Fibroblast of skin of right quadriceps (primary cell): ENCODE measurements at regions not wholly inside any gene's neighbourhood (a gene's known extent, or its start where the extent isn't known, plus 50 kb on each side); places are given as distances from the start of the nearest gene placed in this dataset.
A peak's percentile ranks its signal among the peaks of the same experiment; 100 is the strongest.

Experiments
- DNase-seq: peaks from one replicate; pipeline ENCODE4 v3.0.0-alpha.2; 2013

- DNase-seq = no peak
Measured at GRCh38 chr18:77597726-77598125, 348.1 kb downstream of the GALR1 start.

- DNase-seq = no peak
Measured at GRCh38 chr18:77600674-77601073, 351.0 kb downstream of the GALR1 start.

- DNase-seq = no peak
Measured at GRCh38 chr18:77601567-77601966, 351.9 kb downstream of the GALR1 start.

- DNase-seq = no peak
Measured at GRCh38 chr18:77607087-77607486, 357.4 kb downstream of the GALR1 start.

GRCh38 chr18:77608807-77609206 lies 359.2 kb downstream of the GALR1 start:
- no peak for DNase-seq

- no peak for DNase-seq
Measured at GRCh38 chr18:77617694-77618093, 368.0 kb downstream of the GALR1 start.

GRCh38 chr18:77619525-77619924 lies 369.9 kb downstream of the GALR1 start:
- no peak for DNase-seq

- DNase-seq = no peak
Measured at GRCh38 chr18:77622009-77622692, 372.5 kb downstream of the GALR1 start.

- no peak for DNase-seq
Measured at GRCh38 chr18:77632758-77633157, 383.1 kb downstream of the GALR1 start.

- no peak for DNase-seq
Measured at GRCh38 chr18:77634494-77634893, 384.8 kb downstream of the GALR1 start.

- DNase-seq = no peak
Measured at GRCh38 chr18:77635451-77635850, 385.8 kb downstream of the GALR1 start.

GRCh38 chr18:77635858-77636257 lies 386.2 kb downstream of the GALR1 start:
- DNase-seq = no peak

- DNase-seq = no peak
Measured at GRCh38 chr18:77645170-77645872, 395.7 kb downstream of the GALR1 start.

- no peak for DNase-seq
Measured at GRCh38 chr18:77647472-77647871, 397.8 kb downstream of the GALR1 start.

- DNase-seq = no peak
Measured at GRCh38 chr18:77648411-77648810, 398.8 kb downstream of the GALR1 start.

GRCh38 chr18:77650799-77651385 lies 401.2 kb downstream of the GALR1 start:
- DNase-seq = peak; percentile 1

GRCh38 chr18:77651441-77651840 lies 401.8 kb downstream of the GALR1 start:
- DNase-seq = no peak

- no peak for DNase-seq
Measured at GRCh38 chr18:77653792-77654191, 404.1 kb downstream of the GALR1 start.

GRCh38 chr18:77654302-77654701 lies 404.7 kb downstream of the GALR1 start:
- DNase-seq = no peak

- no peak for DNase-seq
Measured at GRCh38 chr18:77657651-77658298, 408.1 kb downstream of the GALR1 start.

GRCh38 chr18:77658299-77658662 lies 408.6 kb downstream of the GALR1 start:
- DNase-seq = no peak

GRCh38 chr18:77658751-77659448 lies 409.3 kb downstream of the GALR1 start:
- no peak for DNase-seq

- no peak for DNase-seq
Measured at GRCh38 chr18:77666613-77667012, 417.0 kb downstream of the GALR1 start.
